Karpas-422 (cell line): ENCODE measurements at regions not wholly inside any gene's neighbourhood (a gene's known extent, or its start where the extent isn't known, plus 50 kb on each side); places are given as distances from the start of the nearest gene placed in this dataset.

Experiments
- DNase-seq: peaks from one replicate; pipeline ENCODE4 v3.0.0-alpha.2; 2015
- H2AFZ ChIP-seq: fragments of 200-600 bp; sonication (generic); 2 replicates; pipeline ENCODE4 v1.6.1; 2014; ENCODE audit warnings: antibody characterized with exemption, low read length, mixed read lengths
- H3K27ac ChIP-seq: fragments of 200-600 bp; sonication (generic); 2 replicates; pipeline ENCODE4 v1.5.1; 2014; ENCODE audit warnings: mild to moderate bottlenecking, low read length, moderate library complexity
- H3K27me3 ChIP-seq: fragments of 200-600 bp; sonication (generic); 2 replicates; pipeline ENCODE4 v1.6.1; 2014; ENCODE audit warnings: low read length, mixed read lengths
- H3K36me3 ChIP-seq: fragments of 200-600 bp; sonication (generic); 2 replicates; pipeline ENCODE4 v1.6.1; 2014; ENCODE audit warnings: low read length, mixed read lengths; ENCODE audit not compliant: insufficient read depth
- H3K4me1 ChIP-seq: fragments of 200-600 bp; sonication (generic); 2 replicates; pipeline ENCODE4 v1.6.1; 2014; ENCODE audit warnings: mild to moderate bottlenecking, low read length, mixed read lengths
- H3K4me2 ChIP-seq: fragments of 200-600 bp; sonication (generic); 2 replicates; pipeline ENCODE4 v1.6.1; 2014; ENCODE audit warnings: low read length, low read depth, mild to moderate bottlenecking; ENCODE audit not compliant: poor library complexity, severe bottlenecking
- H3K4me3 ChIP-seq: fragments of 200-600 bp; sonication (generic); 2 replicates; pipeline ENCODE4 v1.5.1; 2014; ENCODE audit warnings: mild to moderate bottlenecking, antibody characterized with exemption, low read length, mixed read lengths
- H3K79me2 ChIP-seq: fragments of 200-600 bp; sonication (generic); 2 replicates; pipeline ENCODE4 v1.6.1; 2014; ENCODE audit warnings: mild to moderate bottlenecking, low read length, mixed read lengths
- H3K9ac ChIP-seq: fragments of 200-600 bp; sonication (generic); 2 replicates; pipeline ENCODE4 v1.6.0; 2014; ENCODE audit warnings: low read length
- H3K9me2 ChIP-seq: fragments of 200-600 bp; sonication (generic), shearing (Covaris generic); replicated peaks from 2 replicates; pipeline ENCODE4 v1.6.0; 2014; ENCODE audit warnings: mild to moderate bottlenecking, low read length, moderate library complexity; ENCODE audit not compliant: insufficient read depth
- H3K9me3 ChIP-seq: fragments of 300-700, 200-600 bp; sonication (generic); 2 replicates; pipeline ENCODE4 v1.6.1; 2014; ENCODE audit warnings: low read length, mixed read lengths
- H4K20me1 ChIP-seq: fragments of 200-600 bp; sonication (generic); 2 replicates; pipeline ENCODE4 v1.6.1; 2014; ENCODE audit warnings: mild to moderate bottlenecking, antibody characterized with exemption, low read length, low read depth; ENCODE audit not compliant: insufficient read depth

DNA sequence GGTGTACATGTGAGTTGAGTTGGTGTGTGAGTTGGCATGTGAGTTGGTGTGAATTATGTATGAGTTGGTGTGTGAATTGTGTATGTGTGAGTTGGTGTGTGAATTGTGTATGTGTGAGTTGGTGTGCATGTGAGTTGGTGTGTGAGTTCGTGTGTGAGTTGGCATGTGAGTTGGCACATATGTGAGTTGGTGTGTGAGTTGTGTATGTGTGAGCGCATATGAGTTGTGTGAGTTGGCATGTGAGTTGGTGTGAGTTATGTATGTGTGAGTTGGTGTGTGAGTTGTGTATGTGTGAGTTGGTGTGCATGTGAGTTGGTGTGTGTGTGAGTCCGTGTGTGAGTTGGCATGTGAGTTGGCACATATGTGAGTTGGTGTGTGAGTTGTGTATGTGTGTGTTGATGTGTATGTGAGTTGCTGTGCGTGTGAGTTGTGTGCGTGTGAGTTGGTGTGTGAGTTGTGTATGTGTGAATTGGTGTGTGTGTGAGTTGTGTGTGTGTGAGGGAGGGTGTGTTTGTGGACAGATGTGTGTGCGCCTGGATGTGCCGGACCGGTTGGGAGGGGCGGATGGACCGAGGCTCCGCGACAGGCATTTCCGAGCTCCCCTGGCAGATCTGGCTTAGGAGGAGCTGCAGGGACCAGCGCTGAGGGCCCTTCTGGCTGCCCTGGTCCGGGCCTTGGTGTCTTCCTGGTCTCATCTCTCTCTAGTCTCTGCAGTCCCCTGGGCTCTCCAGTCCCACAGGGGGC is 162.5 kb upstream of the IER5L start:
- Histone ChIP-seq H3K4me3 (no peak overlapping the region), H2AFZ (no peak overlapping the region), H3K9ac (no peak overlapping the region), H3K36me3 (no peaks in the 10 kb centered on the region), H3K27me3 (no peaks in the 10 kb centered on the region), H3K9me3 (no peaks in the 10 kb centered on the region), H3K9me2 (no peaks in the 10 kb centered on the region), H3K4me2 (no peak overlapping the region), H3K4me1 (peaks cover 11% of the 10 kb centered on the region), H3K79me2 (no peaks in the 10 kb centered on the region), H4K20me1 (no peaks in the 10 kb centered on the region), H3K27ac (no peak overlapping the region)
- DNase-seq, result no peak

GRCh38 chr9:129339539-129340157 is 161.6 kb upstream of the IER5L start:
- Histone ChIP-seq H3K4me3 (no peak overlapping the region), H3K9ac (no peak overlapping the region), H3K36me3 (no peaks in the 10 kb centered on the region), H4K20me1 (no peaks in the 10 kb centered on the region), H3K9me3 (no peaks in the 10 kb centered on the region), H3K4me1 (peaks cover 11% of the 10 kb centered on the region), H3K27ac (no peak overlapping the region), H2AFZ (no peak overlapping the region), H3K9me2 (no peaks in the 10 kb centered on the region), H3K79me2 (no peaks in the 10 kb centered on the region), H3K27me3 (no peaks in the 10 kb centered on the region), H3K4me2 (no peak overlapping the region)
- no peak for DNase-seq

DNA sequence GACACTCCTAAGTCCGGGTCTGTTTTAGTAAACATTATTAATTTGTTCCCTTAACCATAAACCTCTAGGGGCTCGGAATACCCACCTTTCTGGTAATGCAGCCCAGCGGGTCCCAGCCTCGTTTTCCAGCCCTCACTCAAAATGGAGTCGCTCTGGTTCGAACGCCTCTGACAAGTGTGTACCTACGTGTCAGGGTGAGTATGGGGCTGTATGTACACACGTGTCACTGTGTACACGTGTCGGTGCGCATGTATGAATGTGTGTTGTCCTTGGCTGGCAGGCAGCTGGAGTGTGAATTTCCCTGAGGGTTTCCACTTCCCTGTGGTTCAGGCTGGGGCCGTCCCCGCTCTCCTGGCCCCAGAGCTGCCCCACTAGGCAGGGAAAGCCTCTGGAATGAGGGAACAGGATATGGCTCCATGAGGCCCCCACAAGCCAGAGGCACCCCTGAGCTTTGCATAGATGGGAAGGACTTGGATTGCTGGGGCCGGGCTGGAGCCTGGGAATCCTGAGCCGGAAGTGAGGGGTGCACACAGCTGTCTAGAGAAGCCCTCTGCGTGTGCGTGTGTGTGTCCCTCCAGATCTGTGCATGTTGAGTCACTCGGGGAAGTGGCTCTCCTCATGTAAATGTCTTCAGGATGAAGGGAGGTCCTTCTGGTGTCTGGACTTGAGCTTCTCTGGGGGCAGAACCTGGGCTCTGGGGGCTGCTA is 160.8 kb upstream of the IER5L start:
- H3K4me3 ChIP-seq, result no peak overlapping the region
- no peaks in the 10 kb centered on the region for H3K9me2 ChIP-seq
- no peaks in the 10 kb centered on the region for H4K20me1 ChIP-seq
- H2AFZ ChIP-seq, result no peak overlapping the region
- H3K79me2 ChIP-seq, result no peaks in the 10 kb centered on the region
- DNase-seq, result no peak
- peaks cover 11% of the 10 kb centered on the region for H3K4me1 ChIP-seq
- no peaks in the 10 kb centered on the region for H3K27me3 ChIP-seq
- H3K36me3 ChIP-seq, result no peaks in the 10 kb centered on the region
- H3K9ac ChIP-seq, result no peak overlapping the region
- H3K4me2 ChIP-seq, result no peak overlapping the region
- no peak overlapping the region for H3K27ac ChIP-seq
- H3K9me3 ChIP-seq, result no peaks in the 10 kb centered on the region

DNA sequence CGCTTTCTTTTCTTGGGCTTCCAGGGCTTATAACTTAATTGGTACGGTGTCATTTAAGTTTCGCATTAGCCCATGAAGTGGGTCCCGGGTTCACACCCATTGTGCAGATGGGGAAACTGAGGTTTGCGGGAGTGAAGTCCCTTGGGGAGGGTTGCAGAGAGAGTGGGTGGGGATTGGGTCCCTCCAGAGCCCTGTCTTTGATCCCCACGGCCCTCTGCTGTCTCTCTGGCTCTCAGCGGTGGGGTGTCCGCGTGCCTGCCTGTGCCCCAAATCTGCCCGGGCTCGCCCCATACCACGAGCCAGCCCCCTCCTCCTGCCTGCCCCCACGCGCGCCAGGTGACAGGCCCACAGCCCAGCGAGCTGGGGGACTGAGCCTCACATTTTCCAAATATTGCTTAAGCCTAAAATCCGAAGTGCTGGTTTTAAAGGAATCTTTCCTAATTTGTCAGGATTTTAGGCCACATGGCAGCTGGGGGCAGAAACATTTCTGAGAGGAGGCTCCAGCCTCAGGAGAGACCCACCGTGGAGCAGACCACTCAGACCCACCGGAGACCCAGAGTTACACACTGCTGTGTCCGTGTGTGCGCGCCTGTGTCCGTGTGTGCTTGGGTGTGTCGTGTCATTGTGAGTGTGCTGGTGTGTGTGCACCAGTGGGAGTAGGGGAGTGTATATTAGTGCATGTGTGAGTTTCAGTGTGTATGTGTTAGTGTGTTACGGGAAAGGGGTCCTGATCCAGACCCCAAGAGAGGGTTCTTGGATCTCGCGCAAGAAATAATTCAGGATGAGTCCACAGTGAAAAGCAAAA is 159.5 kb upstream of the IER5L start:
- H3K9me3 ChIP-seq, result no peaks in the 10 kb centered on the region
- no peaks in the 10 kb centered on the region for H3K79me2 ChIP-seq
- no peaks in the 10 kb centered on the region for H3K9me2 ChIP-seq
- peaks cover 11% of the 10 kb centered on the region for H3K4me1 ChIP-seq
- H3K27ac ChIP-seq, result no peak overlapping the region
- H3K27me3 ChIP-seq, result no peaks in the 10 kb centered on the region
- no peak overlapping the region for H3K4me2 ChIP-seq
- H2AFZ ChIP-seq, result no peak overlapping the region
- H3K36me3 ChIP-seq, result no peaks in the 10 kb centered on the region
- H3K4me3 ChIP-seq, result no peak overlapping the region
- no peaks in the 10 kb centered on the region for H4K20me1 ChIP-seq
- no peak overlapping the region for H3K9ac ChIP-seq
- DNase-seq, result no peak

GRCh38 chr9:129336601-129337331 is 158.7 kb upstream of the IER5L start:
- Histone ChIP-seq H3K4me2 (peak overlapping the region; percentile 59), H3K9me2 (no peaks in the 10 kb centered on the region), H3K9ac (peak overlapping the region; percentile 37; the same call in 1 of the 2 replicates), H3K27ac (no peak overlapping the region), H3K9me3 (no peaks in the 10 kb centered on the region), H3K79me2 (no peaks in the 10 kb centered on the region), H3K4me3 (0 out of 2 replicates have a peak overlapping the region, but pooled peaks have one; percentile 32), H3K27me3 (no peaks in the 10 kb centered on the region), H2AFZ (no peak overlapping the region), H4K20me1 (no peaks in the 10 kb centered on the region), H3K4me1 (peaks cover 11% of the 10 kb centered on the region), H3K36me3 (no peaks in the 10 kb centered on the region)
- DNase-seq, result peak; percentile 85

DNA sequence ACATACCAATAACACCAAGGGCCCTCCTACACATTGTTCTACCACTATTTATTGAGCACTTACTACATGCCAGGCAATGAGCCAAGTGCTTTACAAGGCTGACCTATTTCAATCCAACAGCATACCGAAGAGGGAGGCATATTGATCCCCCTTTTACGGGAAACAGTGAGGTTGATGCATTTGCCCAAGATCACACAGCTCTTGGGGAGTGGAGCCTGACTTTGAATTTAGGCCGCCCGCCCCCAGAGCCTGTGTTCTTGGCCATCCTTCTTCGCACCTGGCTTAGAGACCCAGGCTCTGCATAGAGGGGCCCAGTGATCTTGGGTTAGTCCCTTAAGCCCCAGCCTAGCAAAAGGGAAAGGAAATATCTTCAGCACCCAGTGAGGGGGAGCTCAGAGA is 158.1 kb upstream of the IER5L start:
- Histone ChIP-seq H3K27me3 (no peaks in the 10 kb centered on the region), H3K9ac (peak overlapping the region; percentile 37; the same call in 1 of the 2 replicates), H3K4me1 (peaks cover 11% of the 10 kb centered on the region), H4K20me1 (no peaks in the 10 kb centered on the region), H3K4me2 (peak overlapping the region; percentile 59), H3K9me3 (no peaks in the 10 kb centered on the region), H2AFZ (no peak overlapping the region), H3K36me3 (no peaks in the 10 kb centered on the region), H3K4me3 (no peak overlapping the region), H3K79me2 (no peaks in the 10 kb centered on the region), H3K9me2 (no peaks in the 10 kb centered on the region), H3K27ac (no peak overlapping the region)
- DNase-seq, result no peak

DNA sequence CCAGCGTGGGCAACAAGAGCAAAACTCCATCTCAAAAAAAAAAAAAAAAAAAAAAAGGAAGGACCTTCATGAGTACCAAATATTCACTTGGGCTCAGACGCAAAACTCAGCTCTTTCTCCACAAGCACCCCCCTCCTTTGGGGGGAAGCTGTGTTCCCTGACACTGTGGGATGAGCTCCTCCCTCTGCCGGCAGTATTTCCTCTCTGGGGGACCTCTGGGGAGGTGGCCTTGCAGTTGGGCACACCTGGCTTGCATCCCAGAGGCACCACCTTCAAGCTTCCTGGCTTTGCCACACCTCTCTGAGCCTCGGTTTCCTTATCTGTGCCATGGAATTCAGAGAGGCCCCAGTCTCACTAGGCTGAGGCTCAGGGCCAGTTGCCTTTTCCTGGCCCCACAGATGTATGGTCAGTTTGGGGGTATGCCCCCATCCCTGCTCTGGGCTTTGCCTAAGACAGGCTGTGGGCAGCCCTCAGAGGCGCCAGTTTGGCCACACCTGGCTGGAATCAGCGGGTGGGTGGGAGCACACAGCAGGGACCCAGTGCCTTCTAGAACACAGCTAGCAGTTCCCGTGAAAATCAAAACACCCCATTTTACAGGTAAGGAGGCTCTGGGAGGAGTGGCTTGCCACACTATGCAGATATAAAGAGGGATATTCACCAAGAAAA is 157.5 kb upstream of the IER5L start:
- peaks cover 2% of the 10 kb centered on the region; the same call in 1 of the 2 replicates for H3K27me3 ChIP-seq
- no peaks in the 10 kb centered on the region for H3K79me2 ChIP-seq
- H3K4me1 ChIP-seq, result peaks cover 11% of the 10 kb centered on the region
- H3K4me2 ChIP-seq, result no peak overlapping the region
- H3K27ac ChIP-seq, result no peak overlapping the region
- H3K9me2 ChIP-seq, result no peaks in the 10 kb centered on the region
- no peaks in the 10 kb centered on the region for H3K9me3 ChIP-seq
- DNase-seq, result no peak
- H2AFZ ChIP-seq, result no peak overlapping the region
- no peaks in the 10 kb centered on the region for H3K36me3 ChIP-seq
- H3K9ac ChIP-seq, result no peak overlapping the region
- H4K20me1 ChIP-seq, result no peaks in the 10 kb centered on the region
- no peak overlapping the region for H3K4me3 ChIP-seq
